ENCODE measurements at regions not wholly inside any gene's neighbourhood (a gene's known extent, or its start where the extent isn't known, plus 50 kb on each side); places are given as distances from the start of the nearest gene placed in this dataset.
"Not testable (repeated sequence)": the region's sequence is repeated elsewhere in the genome, so short reads cannot be mapped to it uniquely, and the experiment has no call there.

DNA sequence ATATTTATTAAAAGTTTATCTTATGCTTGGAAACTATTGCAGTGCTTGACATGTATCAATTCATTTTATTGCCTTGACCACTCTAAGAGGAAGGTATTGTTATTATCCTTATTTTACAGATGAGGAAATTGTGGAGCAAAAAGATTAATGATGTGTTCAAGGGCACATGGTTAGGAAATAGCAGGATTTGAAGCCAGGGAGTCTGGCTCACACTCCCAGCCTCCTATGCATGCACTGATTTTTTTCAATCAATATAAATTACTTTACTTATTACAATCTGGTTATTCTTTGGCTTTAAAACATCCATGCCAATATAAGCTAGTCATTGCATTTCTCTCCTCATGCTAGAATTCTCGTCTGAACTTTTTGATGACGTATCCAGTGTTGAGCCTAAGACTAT lies 94.2 kb upstream of the TBX5 start:
- H3K4me2 ChIP-seq (ENCODE audit: low read depth, low read length, poor library complexity, severe bottlenecking), result no peak overlapping the region
- H3K9ac ChIP-seq (ENCODE audit: low read depth, low read length, poor library complexity, severe bottlenecking), result no peak overlapping the region
- H3K4me1 ChIP-seq (ENCODE audit: insufficient read depth, low read length, poor library complexity, severe bottlenecking), result no peaks in the 10 kb centered on the region
- TF ChIP-seq, protein P1, sequence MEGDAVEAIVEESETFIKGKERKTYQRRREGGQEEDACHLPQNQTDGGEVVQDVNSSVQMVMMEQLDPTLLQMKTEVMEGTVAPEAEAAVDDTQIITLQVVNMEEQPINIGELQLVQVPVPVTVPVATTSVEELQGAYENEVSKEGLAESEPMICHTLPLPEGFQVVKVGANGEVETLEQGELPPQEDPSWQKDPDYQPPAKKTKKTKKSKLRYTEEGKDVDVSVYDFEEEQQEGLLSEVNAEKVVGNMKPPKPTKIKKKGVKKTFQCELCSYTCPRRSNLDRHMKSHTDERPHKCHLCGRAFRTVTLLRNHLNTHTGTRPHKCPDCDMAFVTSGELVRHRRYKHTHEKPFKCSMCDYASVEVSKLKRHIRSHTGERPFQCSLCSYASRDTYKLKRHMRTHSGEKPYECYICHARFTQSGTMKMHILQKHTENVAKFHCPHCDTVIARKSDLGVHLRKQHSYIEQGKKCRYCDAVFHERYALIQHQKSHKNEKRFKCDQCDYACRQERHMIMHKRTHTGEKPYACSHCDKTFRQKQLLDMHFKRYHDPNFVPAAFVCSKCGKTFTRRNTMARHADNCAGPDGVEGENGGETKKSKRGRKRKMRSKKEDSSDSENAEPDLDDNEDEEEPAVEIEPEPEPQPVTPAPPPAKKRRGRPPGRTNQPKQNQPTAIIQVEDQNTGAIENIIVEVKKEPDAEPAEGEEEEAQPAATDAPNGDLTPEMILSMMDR (conservative IDR thresholded peaks at IDR 0.05; ENCODE audit: low read length), result no peak
- no peak for TF ChIP-seq EZH2phosphoT487 (IDR thresholded peaks at IDR 0.05; ENCODE audit: borderline replicate concordance)
- H3K9me2 ChIP-seq (replicated peaks; ENCODE audit: low read depth, low read length), result no peaks in the 10 kb centered on the region
- no peaks in the 10 kb centered on the region for H3F3A ChIP-seq (ENCODE audit: low read depth)
- no peaks in the 10 kb centered on the region for H4K20me1 ChIP-seq (ENCODE audit: insufficient read depth, low read length, poor library complexity, severe bottlenecking)
- H3K9me3 ChIP-seq (ENCODE audit: insufficient read depth, low read depth, low read length), result no peaks in the 10 kb centered on the region
- H3K27me3 ChIP-seq (ENCODE audit: insufficient read depth, low read length, poor library complexity, severe bottlenecking), result no peaks in the 10 kb centered on the region
- no peaks in the 10 kb centered on the region for H3K79me2 ChIP-seq (ENCODE audit: insufficient read depth, low read length)
- H3K36me3 ChIP-seq (ENCODE audit: insufficient read depth, low read length), result no peaks in the 10 kb centered on the region
- no peak overlapping the region for H3K4me3 ChIP-seq (ENCODE audit: low read length, poor library complexity, severe bottlenecking)
- no peak overlapping the region for H2AFZ ChIP-seq (ENCODE audit: low read length)

DNA sequence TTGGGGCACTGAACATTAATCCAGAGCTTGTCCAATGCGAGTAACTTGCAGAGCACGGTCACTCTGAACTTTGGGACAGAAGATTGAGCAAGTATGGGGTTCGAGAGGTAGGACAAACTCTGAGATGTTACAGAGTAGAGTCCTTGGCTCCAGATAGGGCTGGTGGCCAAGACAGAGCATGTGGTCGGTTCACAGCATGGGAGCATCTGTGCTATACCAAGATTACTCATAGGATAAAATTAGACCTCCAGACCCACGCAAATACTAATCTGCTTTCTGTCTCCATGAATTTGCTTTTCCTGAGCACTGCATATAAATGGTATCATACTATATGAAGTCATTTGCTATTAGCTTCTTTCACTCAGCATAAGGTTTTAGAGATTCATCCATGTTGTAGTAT lies 93.4 kb upstream of the TBX5 start:
- Histone ChIP-seq H3K36me3 (ENCODE audit: insufficient read depth, low read length) (no peaks in the 10 kb centered on the region), H3K27me3 (ENCODE audit: insufficient read depth, low read length, poor library complexity, severe bottlenecking) (no peaks in the 10 kb centered on the region), H3K9me3 (ENCODE audit: insufficient read depth, low read depth, low read length) (no peaks in the 10 kb centered on the region), H4K20me1 (ENCODE audit: insufficient read depth, low read length, poor library complexity, severe bottlenecking) (no peaks in the 10 kb centered on the region), H3K4me2 (ENCODE audit: low read depth, low read length, poor library complexity, severe bottlenecking) (no peak overlapping the region), H3K4me3 (ENCODE audit: low read length, poor library complexity, severe bottlenecking) (no peak overlapping the region), H3K9ac (ENCODE audit: low read depth, low read length, poor library complexity, severe bottlenecking) (no peak overlapping the region), H2AFZ (ENCODE audit: low read length) (no peak overlapping the region), H3K9me2 (replicated peaks; ENCODE audit: low read depth, low read length) (no peaks in the 10 kb centered on the region), H3F3A (ENCODE audit: low read depth) (no peaks in the 10 kb centered on the region), H3K4me1 (ENCODE audit: insufficient read depth, low read length, poor library complexity, severe bottlenecking) (no peaks in the 10 kb centered on the region), H3K79me2 (ENCODE audit: insufficient read depth, low read length) (no peaks in the 10 kb centered on the region)
- TF ChIP-seq, protein P1 (conservative IDR thresholded peaks at IDR 0.05; ENCODE audit: low read length), result no peak
- TF ChIP-seq EZH2phosphoT487 (IDR thresholded peaks at IDR 0.05; ENCODE audit: borderline replicate concordance), result no peak

DNA sequence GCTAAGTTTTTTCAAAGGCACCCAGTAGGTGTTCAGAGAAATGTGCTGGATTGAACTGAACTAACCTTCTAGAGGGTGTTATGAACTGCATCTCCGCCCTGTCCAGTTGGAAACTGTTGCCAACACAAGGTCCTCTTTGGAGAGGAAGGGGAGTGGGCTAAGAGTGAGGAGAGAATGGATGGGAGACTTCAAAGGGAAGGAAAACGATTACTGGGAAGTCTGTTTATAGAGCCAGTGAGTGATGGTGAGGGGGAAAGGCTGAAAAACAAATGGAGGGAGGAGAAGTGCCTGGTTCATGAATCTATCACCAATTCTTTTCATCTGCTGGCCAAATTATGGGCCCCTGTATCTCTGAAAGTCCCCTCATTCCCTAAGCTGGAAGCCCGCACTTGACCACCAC lies 86.0 kb upstream of the TBX5 start:
- TF ChIP-seq, protein P1 (conservative IDR thresholded peaks at IDR 0.05; ENCODE audit: low read length), result no peak
- no peak for TF ChIP-seq EZH2phosphoT487 (IDR thresholded peaks at IDR 0.05; ENCODE audit: borderline replicate concordance)
- Histone ChIP-seq H3K4me3 (ENCODE audit: low read length, poor library complexity, severe bottlenecking) (no peak overlapping the region), H3K27me3 (ENCODE audit: insufficient read depth, low read length, poor library complexity, severe bottlenecking) (no peaks in the 10 kb centered on the region), H3K4me2 (ENCODE audit: low read depth, low read length, poor library complexity, severe bottlenecking) (no peak overlapping the region), H3K36me3 (ENCODE audit: insufficient read depth, low read length) (no peaks in the 10 kb centered on the region), H3K9ac (ENCODE audit: low read depth, low read length, poor library complexity, severe bottlenecking) (no peak overlapping the region), H3K9me2 (replicated peaks; ENCODE audit: low read depth, low read length) (no peaks in the 10 kb centered on the region), H2AFZ (ENCODE audit: low read length) (no peak overlapping the region), H3K79me2 (ENCODE audit: insufficient read depth, low read length) (no peaks in the 10 kb centered on the region), H4K20me1 (ENCODE audit: insufficient read depth, low read length, poor library complexity, severe bottlenecking) (no peaks in the 10 kb centered on the region), H3F3A (ENCODE audit: low read depth) (no peaks in the 10 kb centered on the region), H3K4me1 (ENCODE audit: insufficient read depth, low read length, poor library complexity, severe bottlenecking) (no peaks in the 10 kb centered on the region), H3K9me3 (ENCODE audit: insufficient read depth, low read depth, low read length) (no peaks in the 10 kb centered on the region)

DNA sequence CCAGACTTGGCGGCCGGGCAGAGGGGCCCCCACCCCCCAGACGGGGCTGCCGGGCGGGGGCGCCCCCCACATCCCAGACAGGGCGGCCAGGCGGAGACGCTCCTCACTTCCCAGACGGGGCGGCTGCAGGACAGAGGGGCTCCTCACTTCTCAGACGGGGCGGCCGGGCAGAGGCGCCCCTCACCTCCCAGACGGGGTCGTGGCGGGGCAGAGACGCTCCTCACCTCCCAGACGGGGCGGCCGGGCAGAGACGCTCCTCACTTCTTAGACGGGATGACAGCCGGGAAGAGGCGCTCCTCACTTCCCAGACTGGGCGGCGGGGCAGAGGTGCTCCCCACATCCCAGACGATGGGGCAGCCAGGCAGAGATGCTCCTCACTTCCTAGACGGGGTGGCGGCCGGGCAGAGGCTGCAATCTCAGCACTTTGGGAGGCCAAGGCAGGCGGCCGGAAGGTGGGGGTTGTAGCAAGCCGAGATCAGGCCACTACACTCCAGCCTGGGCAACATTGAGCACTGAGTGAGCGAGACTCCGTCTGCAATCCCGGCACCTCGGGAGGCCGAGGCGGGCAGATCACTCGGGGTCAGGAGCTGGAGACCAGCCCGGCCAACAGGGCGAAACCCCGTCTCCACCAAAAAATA lies 79.0 kb upstream of the TBX5 start:
- not testable (repeated sequence) for H3K79me2 ChIP-seq (ENCODE audit: insufficient read depth, low read length)

More for the DNA sequence above, 79.0 kb upstream of the TBX5 start:
- not testable (repeated sequence) for H3K9me2 ChIP-seq (replicated peaks; ENCODE audit: low read depth, low read length); H3K9ac ChIP-seq (ENCODE audit: low read depth, low read length, poor library complexity, severe bottlenecking); H3K9me3 ChIP-seq (ENCODE audit: insufficient read depth, low read depth, low read length); H3K4me2 ChIP-seq (ENCODE audit: low read depth, low read length, poor library complexity, severe bottlenecking); H4K20me1 ChIP-seq (ENCODE audit: insufficient read depth, low read length, poor library complexity, severe bottlenecking); H2AFZ ChIP-seq (ENCODE audit: low read length); H3K36me3 ChIP-seq (ENCODE audit: insufficient read depth, low read length); H3K4me1 ChIP-seq (ENCODE audit: insufficient read depth, low read length, poor library complexity, severe bottlenecking); H3K27me3 ChIP-seq (ENCODE audit: insufficient read depth, low read length, poor library complexity, severe bottlenecking); H3K4me3 ChIP-seq (ENCODE audit: low read length, poor library complexity, severe bottlenecking); H3F3A ChIP-seq (ENCODE audit: low read depth)

All from Loucy (cell line).